ENCODE measurements at regions not wholly inside any gene's neighbourhood (a gene's known extent, or its start where the extent isn't known, plus 50 kb on each side); places are given as distances from the start of the nearest gene placed in this dataset.

GRCh38 chr5:18378066-18378465 is 743.8 kb downstream of the TAF11L14 start:
- intact Hi-C loops (cut with micrococcal nuclease) = no loop called here
- peaks cover 0 to 8% (median 4%) of the 10 kb centered on the region in 7 donors for H3K9me3 Mint-ChIP-seq

GRCh38 chr5:18379189-18379588 is 744.9 kb downstream of the TAF11L14 start:
- H3K36me3 ChIP-seq (replicated peaks in 1 of 2; ENCODE audit: control insufficient read depth in 1 of 2, insufficient read depth in 2 of 2, low read length in 2 of 2) = no peaks in the 10 kb centered on the region
- Mint-ChIP-seq H3K27me3 (ENCODE audit: low read depth in 3 of 3) (peaks cover 1 to 2% (median 1%) of the 10 kb centered on the region in 3 donors), H3K4me1 (no peaks in the 10 kb centered on the region), H3K9me3 (peaks cover 0 to 5% (median 3%) of the 10 kb centered on the region in 7 donors), H3K36me3 (no peaks in the 10 kb centered on the region), H3K27ac (no peak overlapping the region), H3K4me3 (no peak overlapping the region)
- no peaks in the 10 kb centered on the region for H3K79me2 ChIP-seq (ENCODE audit: insufficient read depth, low read length)
- no peak for TF ChIP-seq CTCF (IDR thresholded peaks at IDR 0.05)
- intact Hi-C loops (cut with micrococcal nuclease) = no loop called here
- DNase-seq = no peak
- H4K20me1 ChIP-seq (ENCODE audit: insufficient read depth, low read length) = no peaks in the 10 kb centered on the region
- H3K4me3 ChIP-seq (replicated peaks in 1 of 3; ENCODE audit: low read depth in 2 of 3, low read length in 3 of 3) = no peak overlapping the region
- no peaks in the 10 kb centered on the region for H3K9me3 ChIP-seq (replicated peaks in 1 of 2; ENCODE audit: control insufficient read depth in 1 of 2, insufficient read depth in 1 of 2, low read length in 2 of 2)
- no peak overlapping the region for H3K4me2 ChIP-seq (replicated peaks; ENCODE audit: extremely low read depth, low read length, poor library complexity, severe bottlenecking)
- no peak overlapping the region for H3K9ac ChIP-seq (ENCODE audit: insufficient read depth, low read length, poor library complexity, severe bottlenecking)
- H3K27me3 ChIP-seq (ENCODE audit: control insufficient read depth in 2 of 2, insufficient read depth in 2 of 2, low read length in 2 of 2) = no peaks in the 10 kb centered on the region
- no CpG with 5 or more reads among the region's 1 CpG for WGBS (ENCODE audit: insufficient coverage)
- H3K4me1 ChIP-seq (ENCODE audit: control insufficient read depth in 1 of 2, insufficient read depth in 2 of 2, low read length in 2 of 2) = no peaks in the 10 kb centered on the region
- H2AFZ ChIP-seq (ENCODE audit: insufficient read depth, low read depth, low read length, poor library complexity, severe bottlenecking) = no peak overlapping the region
- no peak overlapping the region for H3K27ac ChIP-seq (ENCODE audit: low read depth in 1 of 2, low read length in 2 of 2)

More at GRCh38 chr5:18378066-18378465, 743.8 kb downstream of the TAF11L14 start:
- no peak overlapping the region for H3K4me2 ChIP-seq (replicated peaks; ENCODE audit: extremely low read depth, low read length, poor library complexity, severe bottlenecking)
- H3K27ac Mint-ChIP-seq = no peak overlapping the region
- H2AFZ ChIP-seq (ENCODE audit: insufficient read depth, low read depth, low read length, poor library complexity, severe bottlenecking) = no peak overlapping the region
- no peak overlapping the region for H3K4me3 Mint-ChIP-seq
- H3K36me3 Mint-ChIP-seq = no peaks in the 10 kb centered on the region
- H3K4me3 ChIP-seq (replicated peaks in 1 of 3; ENCODE audit: low read depth in 2 of 3, low read length in 3 of 3) = no peak overlapping the region
- no peak for TF ChIP-seq CTCF (IDR thresholded peaks at IDR 0.05)
- H3K27me3 ChIP-seq (ENCODE audit: control insufficient read depth in 2 of 2, insufficient read depth in 2 of 2, low read length in 2 of 2) = no peaks in the 10 kb centered on the region
- H3K9ac ChIP-seq (ENCODE audit: insufficient read depth, low read length, poor library complexity, severe bottlenecking) = no peak overlapping the region
- H3K4me1 ChIP-seq (ENCODE audit: control insufficient read depth in 1 of 2, insufficient read depth in 2 of 2, low read length in 2 of 2) = no peaks in the 10 kb centered on the region
- DNase-seq = no peak
- H3K9me3 ChIP-seq (replicated peaks in 1 of 2; ENCODE audit: control insufficient read depth in 1 of 2, insufficient read depth in 1 of 2, low read length in 2 of 2) = no peaks in the 10 kb centered on the region
- H3K4me1 Mint-ChIP-seq = no peaks in the 10 kb centered on the region
- no peak overlapping the region for H3K27ac ChIP-seq (ENCODE audit: low read depth in 1 of 2, low read length in 2 of 2)
- no peaks in the 10 kb centered on the region for H4K20me1 ChIP-seq (ENCODE audit: insufficient read depth, low read length)
- peaks cover 1 to 2% (median 1%) of the 10 kb centered on the region in 3 donors for H3K27me3 Mint-ChIP-seq (ENCODE audit: low read depth in 3 of 3)
- no peaks in the 10 kb centered on the region for H3K36me3 ChIP-seq (replicated peaks in 1 of 2; ENCODE audit: control insufficient read depth in 1 of 2, insufficient read depth in 2 of 2, low read length in 2 of 2)
- H3K79me2 ChIP-seq (ENCODE audit: insufficient read depth, low read length) = no peaks in the 10 kb centered on the region
- no CpG with 5 or more reads among the region's 2 CpGs for WGBS (ENCODE audit: insufficient coverage)

Data from CD14-positive monocyte (primary cell).